Vagina (tissue), 2 donors: ENCODE measurements at regions not wholly inside any gene's neighbourhood (a gene's known extent, or its start where the extent isn't known, plus 50 kb on each side); places are given as distances from the start of the nearest gene placed in this dataset.

Source experiments
- DNase-seq, 2 donors: peaks; one replicate each; pipeline ENCODE4 v3.0.0-alpha.2; 2017; ENCODE audit errors: extremely low spot score in 2 of 2
- H3K27ac ChIP-seq: fragments of 200-600 bp; sonication (generic); one replicate; pipeline ENCODE4 v1.5.1; 2019
- H3K27me3 ChIP-seq: fragments of 200-600 bp; sonication (generic); one replicate; pipeline ENCODE4 v1.5.1; 2019
- H3K36me3 ChIP-seq, 2 donors: fragments of 200-600 bp; sonication (generic); one replicate each; pipeline ENCODE4 v1.5.1; 2017 to 2019
- H3K4me1 ChIP-seq: fragments of 200-600 bp; sonication (generic); one replicate; pipeline ENCODE4 v1.5.1; 2019
- H3K4me3 ChIP-seq, 2 donors: fragments of 200-600 bp; sonication (generic); 1 replicate in 1 of 2; 2 replicates in 1 of 2; pipeline ENCODE4 v1.5.1; 2016 to 2019
- H3K9me3 ChIP-seq: fragments of 200-600 bp; sonication (generic); one replicate; pipeline ENCODE4 v1.5.1; 2019
- CTCF ChIP-seq, 3 experiments: fragments of 450-650 bp in 2 of 3; fragments of 200-600 bp in 1 of 3; sonication (generic) in 1 of 3; IDR thresholded peaks; one replicate each; pipeline ENCODE4 v1.5.1; 2017 to 2019; ENCODE audit warnings: antibody characterized with exemption in 3 of 3, mild to moderate bottlenecking in 2 of 3, moderate library complexity in 2 of 3
- POLR2A ChIP-seq, 2 donors: fragments of 450-650 bp; IDR thresholded peaks; one replicate each; pipeline ENCODE4 v1.6.1; 2017; ENCODE audit warnings: antibody characterized with exemption in 2 of 2, mild to moderate bottlenecking in 2 of 2, moderate library complexity in 2 of 2
- POLR2AphosphoS5 ChIP-seq, 2 donors: sonication (generic); formaldehyde crosslinking; IDR thresholded peaks; one replicate each; pipeline ENCODE4 v1.9.0; 2017; ENCODE audit warnings: antibody characterized with exemption in 2 of 2, mild to moderate bottlenecking in 2 of 2, low read depth in 1 of 2; ENCODE audit not compliant: insufficient read depth in 1 of 2
- intact Hi-C: fragments of 100-400 bp; cut with DNase I; formaldehyde crosslinking; loops from one replicate; pipeline ENCODE4 v1.15.1; 2023

GRCh38 chr7:57375783-57376182 is 74.2 kb upstream of the ZNF716 start:
- H3K36me3 ChIP-seq, result no peaks in the 10 kb centered on the region

GRCh38 chr7:57381581-57381980 is 68.4 kb upstream of the ZNF716 start:
- H3K27ac ChIP-seq, result no peak overlapping the region
- no peak for DNase-seq
- H3K27me3 ChIP-seq, result no peaks in the 10 kb centered on the region
- TF ChIP-seq CTCF (IDR thresholded peaks at IDR 0.05) (no peak), POLR2AphosphoS5 (IDR thresholded peaks at IDR 0.05; ENCODE audit: insufficient read depth in 1 of 2, low read depth in 1 of 2) (no peak), POLR2A (IDR thresholded peaks at IDR 0.05) (no peak)
- H3K9me3 ChIP-seq, result no peaks in the 10 kb centered on the region
- no peak overlapping the region for H3K4me3 ChIP-seq
- no peaks in the 10 kb centered on the region for H3K4me1 ChIP-seq
- no peaks in the 10 kb centered on the region for H3K36me3 ChIP-seq
- intact Hi-C loops, result no loop called here

More at GRCh38 chr7:57375783-57376182, 74.2 kb upstream of the ZNF716 start:
- no peaks in the 10 kb centered on the region for H3K9me3 ChIP-seq
- no peaks in the 10 kb centered on the region for H3K27me3 ChIP-seq
- intact Hi-C loops, result no loop called here
- H3K4me1 ChIP-seq, result no peaks in the 10 kb centered on the region
- TF ChIP-seq POLR2A (IDR thresholded peaks at IDR 0.05), result no peak
- TF ChIP-seq POLR2AphosphoS5 (IDR thresholded peaks at IDR 0.05; ENCODE audit: insufficient read depth in 1 of 2, low read depth in 1 of 2), result no peak
- TF ChIP-seq CTCF (IDR thresholded peaks at IDR 0.05), result no peak
- H3K4me3 ChIP-seq, result no peak overlapping the region
- no peak for DNase-seq
- H3K27ac ChIP-seq, result no peak overlapping the region

GRCh38 chr7:57384380-57384779 is 65.6 kb upstream of the ZNF716 start:
- H3K27me3 ChIP-seq, result no peaks in the 10 kb centered on the region
- TF ChIP-seq POLR2A (IDR thresholded peaks at IDR 0.05) (no peak), POLR2AphosphoS5 (IDR thresholded peaks at IDR 0.05; ENCODE audit: insufficient read depth in 1 of 2, low read depth in 1 of 2) (no peak), CTCF (IDR thresholded peaks at IDR 0.05) (no peak)
- H3K27ac ChIP-seq, result no peak overlapping the region
- no peaks in the 10 kb centered on the region for H3K36me3 ChIP-seq
- no peaks in the 10 kb centered on the region for H3K9me3 ChIP-seq
- DNase-seq, result no peak
- no peaks in the 10 kb centered on the region for H3K4me1 ChIP-seq
- intact Hi-C loops, result no loop called here
- H3K4me3 ChIP-seq, result no peak overlapping the region

GRCh38 chr7:57385668-57386067 is 64.3 kb upstream of the ZNF716 start:
- no peak for TF ChIP-seq POLR2AphosphoS5 (IDR thresholded peaks at IDR 0.05; ENCODE audit: insufficient read depth in 1 of 2, low read depth in 1 of 2)
- no peak for TF ChIP-seq POLR2A (IDR thresholded peaks at IDR 0.05)
- TF ChIP-seq CTCF (IDR thresholded peaks at IDR 0.05), result no peak
- H3K27me3 ChIP-seq, result no peaks in the 10 kb centered on the region
- no peak overlapping the region for H3K4me3 ChIP-seq
- intact Hi-C loops, result no loop called here
- no peaks in the 10 kb centered on the region for H3K9me3 ChIP-seq
- H3K4me1 ChIP-seq, result no peaks in the 10 kb centered on the region
- no peak for DNase-seq
- no peaks in the 10 kb centered on the region for H3K36me3 ChIP-seq
- H3K27ac ChIP-seq, result no peak overlapping the region

- no peak for DNase-seq
These were observed 61.2 kb upstream of the ZNF716 start for GRCh38 chr7:57388761-57389160.

More at GRCh38 chr7:57388761-57389160, 61.2 kb upstream of the ZNF716 start:
- H3K36me3 ChIP-seq, result no peaks in the 10 kb centered on the region
- intact Hi-C loops, result no loop called here
- no peak for TF ChIP-seq POLR2A (IDR thresholded peaks at IDR 0.05)
- TF ChIP-seq CTCF (IDR thresholded peaks at IDR 0.05), result no peak
- TF ChIP-seq POLR2AphosphoS5 (IDR thresholded peaks at IDR 0.05; ENCODE audit: insufficient read depth in 1 of 2, low read depth in 1 of 2), result no peak
- H3K27me3 ChIP-seq, result no peaks in the 10 kb centered on the region
- H3K27ac ChIP-seq, result no peak overlapping the region
- no peak overlapping the region for H3K4me3 ChIP-seq
- no peaks in the 10 kb centered on the region for H3K4me1 ChIP-seq
- H3K9me3 ChIP-seq, result no peaks in the 10 kb centered on the region
